Esophagus squamous epithelium (tissue), 5 donors: ENCODE measurements at regions not wholly inside any gene's neighbourhood (a gene's known extent, or its start where the extent isn't known, plus 50 kb on each side); places are given as distances from the start of the nearest gene placed in this dataset.

ENCODE experiments used
- DNase-seq: peaks from one replicate; lab custom pipeline; 2025; lab: John Stamatoyannopoulos, UW
- H3K27ac ChIP-seq, 4 donors: fragments of 200-600 bp; sonication (generic); one replicate each; pipeline ENCODE4 v1.5.1; 2016 to 2019; ENCODE audit warnings: mild to moderate bottlenecking in 1 of 4
- H3K27me3 ChIP-seq, 4 donors: fragments of 200-600 bp; sonication (generic); 1 replicate in 3 of 4; 2 replicates in 1 of 4; pipeline versions ENCODE4 v1.5.1 to v1.6.0; 2017 to 2021; ENCODE audit warnings: antibody characterized with exemption in 1 of 4
- H3K36me3 ChIP-seq, 3 donors: fragments of 200-600 bp; sonication (generic); one replicate each; pipeline ENCODE4 v1.5.1; 2016 to 2019
- H3K4me1 ChIP-seq, 3 donors: fragments of 200-600 bp; sonication (generic); one replicate each; pipeline ENCODE4 v1.5.1; 2017 to 2019
- H3K4me3 ChIP-seq, 4 donors: fragments of 200-600 bp; sonication (generic); 1 replicate in 3 of 4; 2 replicates in 1 of 4; pipeline ENCODE4 v1.5.1; 2016 to 2019; ENCODE audit warnings: mild to moderate bottlenecking in 2 of 4, moderate library complexity in 1 of 4
- H3K9me3 ChIP-seq, 3 donors: fragments of 200-600 bp; sonication (generic); one replicate each; pipeline ENCODE4 v1.5.1; 2016 to 2019
- POLR2A ChIP-seq, 4 donors: fragments of 450-650 bp; IDR thresholded peaks; one replicate each; pipeline ENCODE4 v1.6.1; 2017; ENCODE audit warnings: antibody characterized with exemption in 4 of 4, mild to moderate bottlenecking in 4 of 4, moderate library complexity in 3 of 4
- WGBS, 2 donors: methylation state at CpG; one replicate each; pipeline ENCODE4 v1.1.5; 2018; 5-methylcytosine and 5-hydroxymethylcytosine counted together
- intact Hi-C: fragments of 100-400 bp; cut with DNase I; formaldehyde crosslinking; loops from one replicate; pipeline ENCODE4 v1.15.0; 2022
- TF ChIP-seq, protein P1 (sequence below), 6 experiments: fragments of 450-650 bp in 4 of 6; fragments of 200-600 bp in 2 of 6; sonication (generic) in 2 of 6; IDR thresholded peaks; one replicate each; pipeline ENCODE4 v1.5.1; 2016 to 2019; ENCODE audit warnings: antibody characterized with exemption in 6 of 6, mild to moderate bottlenecking in 4 of 6, moderate library complexity in 4 of 6
- donor health status: DM: yes; HTN: yes; CAD: no.

GRCh38 chr3:109944836-109945235 is 607.5 kb upstream of the DPPA4 start:
- no peaks in the 10 kb centered on the region for H3K4me1 ChIP-seq
- intact Hi-C loops = no loop called here
- no peak for DNase-seq
- no peaks in the 10 kb centered on the region for H3K9me3 ChIP-seq
- no peak overlapping the region for H3K4me3 ChIP-seq
- TF ChIP-seq, protein P1, sequence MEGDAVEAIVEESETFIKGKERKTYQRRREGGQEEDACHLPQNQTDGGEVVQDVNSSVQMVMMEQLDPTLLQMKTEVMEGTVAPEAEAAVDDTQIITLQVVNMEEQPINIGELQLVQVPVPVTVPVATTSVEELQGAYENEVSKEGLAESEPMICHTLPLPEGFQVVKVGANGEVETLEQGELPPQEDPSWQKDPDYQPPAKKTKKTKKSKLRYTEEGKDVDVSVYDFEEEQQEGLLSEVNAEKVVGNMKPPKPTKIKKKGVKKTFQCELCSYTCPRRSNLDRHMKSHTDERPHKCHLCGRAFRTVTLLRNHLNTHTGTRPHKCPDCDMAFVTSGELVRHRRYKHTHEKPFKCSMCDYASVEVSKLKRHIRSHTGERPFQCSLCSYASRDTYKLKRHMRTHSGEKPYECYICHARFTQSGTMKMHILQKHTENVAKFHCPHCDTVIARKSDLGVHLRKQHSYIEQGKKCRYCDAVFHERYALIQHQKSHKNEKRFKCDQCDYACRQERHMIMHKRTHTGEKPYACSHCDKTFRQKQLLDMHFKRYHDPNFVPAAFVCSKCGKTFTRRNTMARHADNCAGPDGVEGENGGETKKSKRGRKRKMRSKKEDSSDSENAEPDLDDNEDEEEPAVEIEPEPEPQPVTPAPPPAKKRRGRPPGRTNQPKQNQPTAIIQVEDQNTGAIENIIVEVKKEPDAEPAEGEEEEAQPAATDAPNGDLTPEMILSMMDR (IDR thresholded peaks at IDR 0.05) = no peak
- no peak for TF ChIP-seq POLR2A (IDR thresholded peaks at IDR 0.05)
- no peak overlapping the region for H3K27ac ChIP-seq
- H3K27me3 ChIP-seq = no peaks in the 10 kb centered on the region
- 62 to 64% methylated on average over 5 of the region's 5 CpGs for WGBS, 2 donors
- no peaks in the 10 kb centered on the region for H3K36me3 ChIP-seq

DNA sequence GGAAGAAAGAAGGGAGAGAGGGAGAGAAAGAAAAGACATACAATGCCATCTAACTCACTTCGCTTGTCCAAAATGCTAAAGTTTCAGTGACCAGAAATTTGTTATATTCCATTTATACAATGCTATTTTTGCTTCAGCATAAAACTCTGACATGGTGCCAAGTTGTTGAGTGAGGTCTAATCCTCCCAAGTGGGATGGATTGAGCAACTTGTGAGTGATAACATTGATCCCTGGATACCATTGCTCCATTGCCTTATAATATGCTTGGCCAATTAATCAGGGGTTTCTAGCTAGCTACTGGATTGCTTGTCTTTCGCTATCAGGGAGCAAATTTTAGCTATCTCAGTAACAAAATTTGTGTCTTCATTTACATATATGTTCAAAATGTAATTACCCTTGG is 615.6 kb upstream of the DPPA4 start:
- no peak for DNase-seq

GRCh38 chr3:109963831-109964230 is 626.5 kb upstream of the DPPA4 start:
- H3K9me3 ChIP-seq = no peaks in the 10 kb centered on the region

More for the DNA sequence above, 615.6 kb upstream of the DPPA4 start:
- H3K36me3 ChIP-seq = no peaks in the 10 kb centered on the region
- no peak overlapping the region for H3K4me3 ChIP-seq
- 77 to 83% methylated on average over 2 of the region's 2 CpGs for WGBS, 2 donors
- H3K27me3 ChIP-seq = no peaks in the 10 kb centered on the region
- TF ChIP-seq POLR2A (IDR thresholded peaks at IDR 0.05) = no peak
- TF ChIP-seq, protein P1 (IDR thresholded peaks at IDR 0.05) = no peak
- H3K27ac ChIP-seq = no peak overlapping the region
- intact Hi-C loops = no loop called here
- no peaks in the 10 kb centered on the region for H3K4me1 ChIP-seq
- no peaks in the 10 kb centered on the region for H3K9me3 ChIP-seq

DNA sequence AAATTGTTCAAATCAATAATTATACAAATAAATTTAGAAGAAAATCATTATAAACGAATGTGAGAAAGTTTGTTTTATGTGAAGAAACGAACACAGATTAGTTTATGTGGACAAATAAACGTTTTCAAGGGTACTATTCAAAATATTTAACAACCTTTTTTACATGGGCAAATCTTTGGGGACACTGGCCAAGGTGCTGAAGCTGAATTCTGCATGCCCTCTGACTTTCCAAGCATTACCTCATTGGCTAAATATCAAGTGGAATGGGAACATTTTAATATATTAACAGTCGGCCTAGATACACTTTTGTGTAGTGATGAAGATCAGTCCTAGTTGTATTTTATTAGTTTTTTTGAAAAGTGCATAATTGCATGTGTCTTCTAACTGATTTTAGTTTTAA is 636.4 kb upstream of the DPPA4 start:
- H3K9me3 ChIP-seq = peaks cover 0 to 5% (median 0%) of the 10 kb centered on the region in 3 donors
- H3K36me3 ChIP-seq = no peaks in the 10 kb centered on the region
- no peaks in the 10 kb centered on the region for H3K4me1 ChIP-seq
- no peaks in the 10 kb centered on the region for H3K27me3 ChIP-seq
- DNase-seq = no peak
- 22 to 31% methylated on average over 4 of the region's 4 CpGs for WGBS, 2 donors
- no peak for TF ChIP-seq POLR2A (IDR thresholded peaks at IDR 0.05)
- TF ChIP-seq, protein P1 (IDR thresholded peaks at IDR 0.05) = no peak
- H3K27ac ChIP-seq = no peak overlapping the region
- no peak overlapping the region for H3K4me3 ChIP-seq
- intact Hi-C loops = no loop called here

More at GRCh38 chr3:109963831-109964230, 626.5 kb upstream of the DPPA4 start:
- WGBS, 2 donors = 50 to 68% methylated on average over 4 of the region's 4 CpGs
- Histone ChIP-seq H3K4me3 (no peak overlapping the region), H3K27me3 (no peaks in the 10 kb centered on the region), H3K36me3 (no peaks in the 10 kb centered on the region), H3K4me1 (no peaks in the 10 kb centered on the region), H3K27ac (no peak overlapping the region)
- TF ChIP-seq, protein P1 (IDR thresholded peaks at IDR 0.05) = no peak
- TF ChIP-seq POLR2A (IDR thresholded peaks at IDR 0.05) = no peak
- no peak for DNase-seq
- intact Hi-C loops = no loop called here

- H3K4me1 ChIP-seq = no peaks in the 10 kb centered on the region
- H3K27ac ChIP-seq = no peak overlapping the region
- no peak for TF ChIP-seq POLR2A (IDR thresholded peaks at IDR 0.05)
- TF ChIP-seq, protein P1 (IDR thresholded peaks at IDR 0.05) = no peak
- H3K36me3 ChIP-seq = no peaks in the 10 kb centered on the region
- no peaks in the 10 kb centered on the region for H3K27me3 ChIP-seq
- DNase-seq = no peak
- H3K9me3 ChIP-seq = peaks cover 0 to 5% (median 0%) of the 10 kb centered on the region in 3 donors
- intact Hi-C loops = no loop called here
- 64 to 96% methylated on average over 3 to 4 of the region's 4 CpGs for whole genome bisulfite sequencing, 2 donors
- H3K4me3 ChIP-seq = no peak overlapping the region
These were observed 640.6 kb upstream of the DPPA4 start for GRCh38 chr3:109977897-109978296.
